ENCODE measurements at regions not wholly inside any gene's neighbourhood (a gene's known extent, or its start where the extent isn't known, plus 50 kb on each side); places are given as distances from the start of the nearest gene placed in this dataset.

DNA sequence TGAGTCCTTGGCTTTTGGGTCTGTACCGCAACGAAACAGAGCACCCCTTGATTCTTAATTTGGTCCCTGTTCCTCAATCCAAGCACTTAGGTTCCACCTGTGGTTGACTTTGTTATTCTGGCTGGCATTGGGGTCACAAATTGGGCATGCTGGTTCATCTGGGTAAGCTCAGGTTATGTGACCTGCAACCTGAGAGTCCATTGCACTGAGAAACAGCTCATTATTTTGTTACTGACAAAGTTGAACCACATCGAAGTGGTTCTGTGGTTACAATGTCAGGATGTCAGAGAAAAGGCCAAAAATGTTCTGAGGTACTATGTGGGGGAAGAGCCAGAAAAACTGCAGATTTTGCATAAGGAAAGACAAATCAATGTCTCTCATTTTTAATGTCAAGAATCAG, 74.2 kb downstream of the ZNF621 start:
- H4K20me1 ChIP-seq (ENCODE audit: insufficient read depth, low read length, poor library complexity, severe bottlenecking), result no peaks in the 10 kb centered on the region
- no peak overlapping the region for H2AFZ ChIP-seq (ENCODE audit: low read length)
- H3F3A ChIP-seq (ENCODE audit: low read depth), result no peaks in the 10 kb centered on the region
- peaks cover 8% of the 10 kb centered on the region for H3K27me3 ChIP-seq (ENCODE audit: insufficient read depth, low read length, poor library complexity, severe bottlenecking)
- H3K9me2 ChIP-seq (replicated peaks; ENCODE audit: low read depth, low read length), result no peaks in the 10 kb centered on the region
- H3K9me3 ChIP-seq (ENCODE audit: insufficient read depth, low read depth, low read length), result no peaks in the 10 kb centered on the region
- no peaks in the 10 kb centered on the region for H3K4me1 ChIP-seq (ENCODE audit: insufficient read depth, low read length, poor library complexity, severe bottlenecking)
- no peaks in the 10 kb centered on the region for H3K79me2 ChIP-seq (ENCODE audit: insufficient read depth, low read length)
- no peak overlapping the region for H3K9ac ChIP-seq (ENCODE audit: low read depth, low read length, poor library complexity, severe bottlenecking)
- H3K4me3 ChIP-seq (ENCODE audit: low read length, poor library complexity, severe bottlenecking), result no peak overlapping the region
- no peak overlapping the region for H3K4me2 ChIP-seq (ENCODE audit: low read depth, low read length, poor library complexity, severe bottlenecking)
- H3K36me3 ChIP-seq (ENCODE audit: insufficient read depth, low read length), result no peaks in the 10 kb centered on the region
- TF ChIP-seq, protein P1, sequence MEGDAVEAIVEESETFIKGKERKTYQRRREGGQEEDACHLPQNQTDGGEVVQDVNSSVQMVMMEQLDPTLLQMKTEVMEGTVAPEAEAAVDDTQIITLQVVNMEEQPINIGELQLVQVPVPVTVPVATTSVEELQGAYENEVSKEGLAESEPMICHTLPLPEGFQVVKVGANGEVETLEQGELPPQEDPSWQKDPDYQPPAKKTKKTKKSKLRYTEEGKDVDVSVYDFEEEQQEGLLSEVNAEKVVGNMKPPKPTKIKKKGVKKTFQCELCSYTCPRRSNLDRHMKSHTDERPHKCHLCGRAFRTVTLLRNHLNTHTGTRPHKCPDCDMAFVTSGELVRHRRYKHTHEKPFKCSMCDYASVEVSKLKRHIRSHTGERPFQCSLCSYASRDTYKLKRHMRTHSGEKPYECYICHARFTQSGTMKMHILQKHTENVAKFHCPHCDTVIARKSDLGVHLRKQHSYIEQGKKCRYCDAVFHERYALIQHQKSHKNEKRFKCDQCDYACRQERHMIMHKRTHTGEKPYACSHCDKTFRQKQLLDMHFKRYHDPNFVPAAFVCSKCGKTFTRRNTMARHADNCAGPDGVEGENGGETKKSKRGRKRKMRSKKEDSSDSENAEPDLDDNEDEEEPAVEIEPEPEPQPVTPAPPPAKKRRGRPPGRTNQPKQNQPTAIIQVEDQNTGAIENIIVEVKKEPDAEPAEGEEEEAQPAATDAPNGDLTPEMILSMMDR (conservative IDR thresholded peaks at IDR 0.05; ENCODE audit: low read length), result no peak
- TF ChIP-seq EZH2phosphoT487 (IDR thresholded peaks at IDR 0.05; ENCODE audit: borderline replicate concordance), result no peak

DNA sequence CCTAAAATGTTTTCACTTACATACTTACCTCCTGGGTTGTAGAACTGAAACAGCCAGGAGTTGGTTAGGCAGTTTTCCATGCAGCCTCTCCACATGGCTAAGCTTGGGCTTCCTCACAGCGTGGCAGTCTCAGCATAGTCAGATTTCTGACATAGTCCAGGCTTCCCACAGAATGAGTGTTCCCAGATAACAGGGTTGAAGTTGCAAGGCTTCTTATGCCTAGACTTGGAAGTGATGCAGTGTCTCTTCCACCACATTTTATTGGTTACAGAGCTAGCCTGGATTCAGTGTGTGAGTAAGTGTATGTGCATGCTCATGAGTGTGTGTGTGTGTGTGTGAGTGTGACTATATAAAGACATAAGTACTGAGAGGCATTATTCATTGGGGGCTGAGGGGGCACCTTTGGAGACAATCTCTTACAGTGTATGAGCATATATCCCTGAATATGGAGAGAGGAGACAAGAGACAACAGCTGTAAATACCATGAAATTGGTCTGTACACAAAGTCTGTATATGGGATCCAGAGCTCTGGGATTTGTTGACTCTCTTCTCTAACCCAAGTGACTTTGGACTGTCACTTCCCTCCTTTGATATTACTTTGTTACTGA, 78.1 kb downstream of the ZNF621 start:
- H4K20me1 ChIP-seq (ENCODE audit: insufficient read depth, low read length, poor library complexity, severe bottlenecking), result no peaks in the 10 kb centered on the region
- H3K79me2 ChIP-seq (ENCODE audit: insufficient read depth, low read length), result no peaks in the 10 kb centered on the region
- no peaks in the 10 kb centered on the region for H3K4me1 ChIP-seq (ENCODE audit: insufficient read depth, low read length, poor library complexity, severe bottlenecking)
- no peaks in the 10 kb centered on the region for H3K36me3 ChIP-seq (ENCODE audit: insufficient read depth, low read length)
- H3K4me2 ChIP-seq (ENCODE audit: low read depth, low read length, poor library complexity, severe bottlenecking), result no peak overlapping the region
- peaks cover 5% of the 10 kb centered on the region for H3K27me3 ChIP-seq (ENCODE audit: insufficient read depth, low read length, poor library complexity, severe bottlenecking)
- no peak overlapping the region for H2AFZ ChIP-seq (ENCODE audit: low read length)
- H3K9me2 ChIP-seq (replicated peaks; ENCODE audit: low read depth, low read length), result no peaks in the 10 kb centered on the region
- H3K9ac ChIP-seq (ENCODE audit: low read depth, low read length, poor library complexity, severe bottlenecking), result no peak overlapping the region
- TF ChIP-seq EZH2phosphoT487 (IDR thresholded peaks at IDR 0.05; ENCODE audit: borderline replicate concordance), result no peak
- TF ChIP-seq, protein P1 (conservative IDR thresholded peaks at IDR 0.05; ENCODE audit: low read length), result no peak
- no peaks in the 10 kb centered on the region for H3K9me3 ChIP-seq (ENCODE audit: insufficient read depth, low read depth, low read length)
- no peak overlapping the region for H3K4me3 ChIP-seq (ENCODE audit: low read length, poor library complexity, severe bottlenecking)
- no peaks in the 10 kb centered on the region for H3F3A ChIP-seq (ENCODE audit: low read depth)

- no peaks in the 10 kb centered on the region for H3K27me3 ChIP-seq (ENCODE audit: insufficient read depth, low read length, poor library complexity, severe bottlenecking)
- no peak overlapping the region for H3K4me2 ChIP-seq (ENCODE audit: low read depth, low read length, poor library complexity, severe bottlenecking)
- H4K20me1 ChIP-seq (ENCODE audit: insufficient read depth, low read length, poor library complexity, severe bottlenecking), result no peaks in the 10 kb centered on the region
- H3K4me1 ChIP-seq (ENCODE audit: insufficient read depth, low read length, poor library complexity, severe bottlenecking), result no peaks in the 10 kb centered on the region
- H3K36me3 ChIP-seq (ENCODE audit: insufficient read depth, low read length), result no peaks in the 10 kb centered on the region
- H3K4me3 ChIP-seq (ENCODE audit: low read length, poor library complexity, severe bottlenecking), result no peak overlapping the region
- H3K9ac ChIP-seq (ENCODE audit: low read depth, low read length, poor library complexity, severe bottlenecking), result no peak overlapping the region
- H3K9me3 ChIP-seq (ENCODE audit: insufficient read depth, low read depth, low read length), result no peaks in the 10 kb centered on the region
- H3F3A ChIP-seq (ENCODE audit: low read depth), result no peaks in the 10 kb centered on the region
- TF ChIP-seq, protein P1 (conservative IDR thresholded peaks at IDR 0.05; ENCODE audit: low read length), result no peak
- TF ChIP-seq EZH2phosphoT487 (IDR thresholded peaks at IDR 0.05; ENCODE audit: borderline replicate concordance), result no peak
- no peaks in the 10 kb centered on the region for H3K9me2 ChIP-seq (replicated peaks; ENCODE audit: low read depth, low read length)
- no peak overlapping the region for H2AFZ ChIP-seq (ENCODE audit: low read length)
- H3K79me2 ChIP-seq (ENCODE audit: insufficient read depth, low read length), result no peaks in the 10 kb centered on the region
Observed at GRCh38 chr3:40605960-40606359, 81.2 kb downstream of the ZNF621 start.

Data from Loucy (cell line).